ENCODE measurements at regions not wholly inside any gene's neighbourhood (a gene's known extent, or its start where the extent isn't known, plus 50 kb on each side); places are given as distances from the start of the nearest gene placed in this dataset.

GRCh38 chr4:157763490-157763889, 409.3 kb downstream of the GASK1B start:
- TF ChIP-seq CTCF (IDR thresholded peaks at IDR 0.05; ENCODE audit: low read depth, low read length) (no peak), EZH2phosphoT487 (IDR thresholded peaks at IDR 0.05; ENCODE audit: low read depth) (no peak)
